Osteoblast (primary cell): ENCODE measurements at regions not wholly inside any gene's neighbourhood (a gene's known extent, or its start where the extent isn't known, plus 50 kb on each side); places are given as distances from the start of the nearest gene placed in this dataset.

Source experiments
- DNase-seq: peaks from one replicate; pipeline ENCODE4 v3.0.0; 2011; ENCODE audit warnings: low spot score, mixed read lengths; ENCODE audit not compliant: insufficient read length; ENCODE audit errors: missing footprints
- H2AFZ ChIP-seq: 2 replicates; pipeline ENCODE4 v1.6.0; 2011; ENCODE audit warnings: mild to moderate bottlenecking, low read length
- H3K27ac ChIP-seq: 2 replicates; pipeline ENCODE4 v1.5.1; 2011; ENCODE audit warnings: mild to moderate bottlenecking, low read depth, low read length, moderate library complexity
- H3K27me3 ChIP-seq: 2 replicates; pipeline ENCODE4 v1.6.0; 2012; ENCODE audit warnings: mild to moderate bottlenecking, control low read depth, inconsistent platforms, low read length, moderate library complexity; ENCODE audit not compliant: insufficient read depth
- H3K36me3 ChIP-seq: 2 replicates; pipeline ENCODE4 v1.5.1; 2011; ENCODE audit warnings: mild to moderate bottlenecking, low read length, control low read depth, moderate library complexity; ENCODE audit not compliant: insufficient read depth
- H3K4me1 ChIP-seq: 2 replicates; pipeline ENCODE4 v1.5.1; 2011; ENCODE audit warnings: mild to moderate bottlenecking, low read length, control low read depth, moderate library complexity; ENCODE audit not compliant: insufficient read depth
- H3K4me2 ChIP-seq: 2 replicates; pipeline ENCODE4 v1.6.0; 2011; ENCODE audit warnings: mild to moderate bottlenecking, low read length; ENCODE audit not compliant: insufficient read depth
- H3K4me3 ChIP-seq: fragments of 200-600 bp; sonication (generic); 3 replicates; pipeline ENCODE4 v1.5.1; 2012; ENCODE audit warnings: mild to moderate bottlenecking, low read length, inconsistent platforms; ENCODE audit not compliant: insufficient read depth
- H3K79me2 ChIP-seq: 2 replicates; pipeline ENCODE4 v1.6.0; 2012; ENCODE audit warnings: mild to moderate bottlenecking, low read length, control low read depth, inconsistent platforms; ENCODE audit not compliant: insufficient read depth
- H3K9me3 ChIP-seq: 2 replicates; pipeline ENCODE4 v1.5.1; 2011; ENCODE audit warnings: low read depth, low read length, control low read depth
- H4K20me1 ChIP-seq: 2 replicates; pipeline ENCODE4 v1.6.0; 2012; ENCODE audit warnings: mild to moderate bottlenecking, low read length, control low read depth; ENCODE audit not compliant: insufficient read depth
- CTCF ChIP-seq: IDR thresholded peaks from 2 replicates; pipeline ENCODE4 v1.5.1; 2011; ENCODE audit warnings: mild to moderate bottlenecking, low read depth, low read length, moderate library complexity; ENCODE audit errors: extremely low read depth

- Histone ChIP-seq H2AFZ (no peak overlapping the region), H4K20me1 (no peaks in the 10 kb centered on the region), H3K9me3 (no peaks in the 10 kb centered on the region), H3K4me2 (no peak overlapping the region), H3K4me1 (no peaks in the 10 kb centered on the region), H3K79me2 (no peaks in the 10 kb centered on the region), H3K27me3 (no peaks in the 10 kb centered on the region), H3K36me3 (no peaks in the 10 kb centered on the region), H3K4me3 (no peak overlapping the region), H3K27ac (no peak overlapping the region)
- TF ChIP-seq CTCF, result no peak
- no peak for DNase-seq
Measured at GRCh38 chr1:98367426-98367825, 294.1 kb upstream of the SNX7 start.

GRCh38 chr1:98366343-98366742, 295.2 kb upstream of the SNX7 start:
- no peak for DNase-seq
- no peak overlapping the region for H3K4me2 ChIP-seq
- H3K27ac ChIP-seq, result no peak overlapping the region
- H3K4me1 ChIP-seq, result no peaks in the 10 kb centered on the region
- no peaks in the 10 kb centered on the region for H3K79me2 ChIP-seq
- H3K4me3 ChIP-seq, result no peak overlapping the region
- no peak for TF ChIP-seq CTCF
- H2AFZ ChIP-seq, result no peak overlapping the region
- no peaks in the 10 kb centered on the region for H3K27me3 ChIP-seq
- H3K9me3 ChIP-seq, result no peaks in the 10 kb centered on the region
- no peaks in the 10 kb centered on the region for H3K36me3 ChIP-seq
- H4K20me1 ChIP-seq, result no peaks in the 10 kb centered on the region

GRCh38 chr1:98364544-98364943, 297.0 kb upstream of the SNX7 start:
- H3K4me1 ChIP-seq, result no peaks in the 10 kb centered on the region
- TF ChIP-seq CTCF, result no peak
- H3K27ac ChIP-seq, result no peak overlapping the region
- H3K27me3 ChIP-seq, result no peaks in the 10 kb centered on the region
- H3K79me2 ChIP-seq, result no peaks in the 10 kb centered on the region
- no peaks in the 10 kb centered on the region for H3K36me3 ChIP-seq
- H3K4me2 ChIP-seq, result no peak overlapping the region
- H3K4me3 ChIP-seq, result no peak overlapping the region
- H2AFZ ChIP-seq, result no peak overlapping the region
- DNase-seq, result no peak
- H4K20me1 ChIP-seq, result no peaks in the 10 kb centered on the region
- no peaks in the 10 kb centered on the region for H3K9me3 ChIP-seq

- Histone ChIP-seq H3K4me1 (peaks cover 17% of the 10 kb centered on the region), H3K79me2 (no peaks in the 10 kb centered on the region), H3K9me3 (no peaks in the 10 kb centered on the region), H3K27ac (no peak overlapping the region), H3K4me2 (no peak overlapping the region), H3K27me3 (no peaks in the 10 kb centered on the region), H3K4me3 (no peak overlapping the region), H4K20me1 (no peaks in the 10 kb centered on the region), H3K36me3 (no peaks in the 10 kb centered on the region), H2AFZ (no peak overlapping the region)
- no peak for DNase-seq
- no peak for TF ChIP-seq CTCF
Measured at GRCh38 chr1:98360864-98361263, 300.7 kb upstream of the SNX7 start.
